HEK293 (cell line): ENCODE measurements at regions not wholly inside any gene's neighbourhood (a gene's known extent, or its start where the extent isn't known, plus 50 kb on each side); places are given as distances from the start of the nearest gene placed in this dataset.

ENCODE experiments used
- CTCF ChIA-PET: fragments of 350-600 bp; formaldehyde crosslinking; extraction: SDS; loops from one replicate; lab custom pipeline; 2021; ENCODE audit warnings: antibody characterized with exemption; lab: Yijun Ruan, JAX
- POLR2A ChIA-PET: fragments of 300-600 bp; formaldehyde crosslinking; extraction: SDS; loops from one replicate; lab custom pipeline; 2020; ENCODE audit warnings: antibody characterized with exemption, inconsistent platforms; lab: Yijun Ruan, JAX
- H3K27ac ChIP-seq: fragments of 200-500 bp; sonication (Bioruptor generic); 2 replicates; pipeline ENCODE4 v1.5.1; 2014; ENCODE audit warnings: low read depth, low read length, control low read depth, inconsistent platforms; ENCODE audit errors: extremely low read depth
- H3K36me3 ChIP-seq, 2 experiments: fragments of 200-500 bp in 1 of 2; sonication (Bioruptor generic) in 1 of 2; 1 replicate in 1 of 2; 2 replicates in 1 of 2; pipeline ENCODE4 v1.5.1; 2014 to 2017; ENCODE audit warnings: inconsistent platforms in 2 of 2, low read length in 2 of 2; ENCODE audit not compliant: control insufficient read depth in 2 of 2, insufficient read depth in 1 of 2
- H3K4me1 ChIP-seq: fragments of 200-500 bp; sonication (Bioruptor generic); 2 replicates; pipeline ENCODE4 v1.5.1; 2014; ENCODE audit warnings: mild to moderate bottlenecking, low read length, inconsistent platforms; ENCODE audit not compliant: control insufficient read depth, insufficient read depth
- H3K4me3 ChIP-seq: 2 replicates; pipeline ENCODE4 v1.5.1; 2011; ENCODE audit warnings: low read depth, mild to moderate bottlenecking, control low read depth, low read length, moderate library complexity
- H3K9me3 ChIP-seq: fragments of 200-500 bp; sonication (Bioruptor generic); 2 replicates; pipeline ENCODE4 v1.5.1; 2014; ENCODE audit warnings: low read depth, low read length, inconsistent platforms; ENCODE audit not compliant: control insufficient read depth, insufficient read depth
- GLIS2 ChIP-seq: fragments of 450-650 bp; formaldehyde crosslinking; IDR thresholded peaks from 2 replicates; pipeline ENCODE4 v1.5.1; 2016; ENCODE audit warnings: missing biosample characterization, missing genetic modification characterization
- INSM2 ChIP-seq: fragments of 450-650 bp; formaldehyde crosslinking; IDR thresholded peaks from 2 replicates; pipeline ENCODE4 v1.5.1; 2016; ENCODE audit warnings: missing biosample characterization, missing genetic modification characterization
- MZF1 ChIP-seq: fragments of 450-650 bp; formaldehyde crosslinking; IDR thresholded peaks from 2 replicates; pipeline ENCODE4 v1.5.1; 2017; ENCODE audit warnings: missing biosample characterization, missing genetic modification characterization, borderline replicate concordance
- PRDM2 ChIP-seq: fragments of 450-650 bp; formaldehyde crosslinking; IDR thresholded peaks from 2 replicates; pipeline ENCODE4 v1.5.1; 2016; ENCODE audit warnings: missing biosample characterization, missing genetic modification characterization, borderline replicate concordance
- ZFHX2 ChIP-seq: fragments of 450-650 bp; formaldehyde crosslinking; conservative IDR thresholded peaks from 2 replicates; pipeline ENCODE4 v1.5.1; 2016; ENCODE audit warnings: missing biosample characterization, missing genetic modification characterization
- ZNF169 ChIP-seq: fragments of 450-650 bp; formaldehyde crosslinking; IDR thresholded peaks from 2 replicates; pipeline ENCODE4 v1.5.1; 2016; ENCODE audit warnings: missing biosample characterization, missing genetic modification characterization
- ZNF174 ChIP-seq: fragments of 450-650 bp; formaldehyde crosslinking; IDR thresholded peaks from 2 replicates; pipeline ENCODE4 v1.5.0; 2017; ENCODE audit warnings: missing biosample characterization, mild to moderate bottlenecking, missing genetic modification characterization
- ZNF202 ChIP-seq: fragments of 450-650 bp; formaldehyde crosslinking; IDR thresholded peaks from 2 replicates; pipeline ENCODE4 v1.5.1; 2016; ENCODE audit warnings: missing biosample characterization, missing genetic modification characterization, borderline replicate concordance
- ZNF302 ChIP-seq: fragments of 450-650 bp; formaldehyde crosslinking; IDR thresholded peaks from 2 replicates; pipeline ENCODE4 v1.5.1; 2016; ENCODE audit warnings: missing biosample characterization, missing genetic modification characterization, low read depth
- ZNF561 ChIP-seq: fragments of 450-650 bp; IDR thresholded peaks from 2 replicates; pipeline ENCODE4 v1.5.1; 2018; ENCODE audit warnings: missing biosample characterization, missing genetic modification characterization, borderline replicate concordance
- ZNF785 ChIP-seq: fragments of 450-650 bp; formaldehyde crosslinking; IDR thresholded peaks from 2 replicates; pipeline ENCODE4 v1.5.1; 2016; ENCODE audit warnings: missing biosample characterization, missing genetic modification characterization
- ZNF791 ChIP-seq: fragments of 450-650 bp; formaldehyde crosslinking; IDR thresholded peaks from 2 replicates; pipeline ENCODE4 v1.5.1; 2016; ENCODE audit warnings: missing biosample characterization, missing genetic modification characterization
- TF ChIP-seq, protein P1 (sequence below): fragments of 450-650 bp; formaldehyde crosslinking; IDR thresholded peaks from 2 replicates; pipeline ENCODE4 v1.5.1; 2016; ENCODE audit warnings: missing biosample characterization, missing genetic modification characterization
- TF ChIP-seq, protein P2 (sequence below): fragments of 450-650 bp; formaldehyde crosslinking; IDR thresholded peaks from 2 replicates; pipeline ENCODE4 v1.5.1; 2016; ENCODE audit warnings: missing biosample characterization, missing genetic modification characterization

DNA sequence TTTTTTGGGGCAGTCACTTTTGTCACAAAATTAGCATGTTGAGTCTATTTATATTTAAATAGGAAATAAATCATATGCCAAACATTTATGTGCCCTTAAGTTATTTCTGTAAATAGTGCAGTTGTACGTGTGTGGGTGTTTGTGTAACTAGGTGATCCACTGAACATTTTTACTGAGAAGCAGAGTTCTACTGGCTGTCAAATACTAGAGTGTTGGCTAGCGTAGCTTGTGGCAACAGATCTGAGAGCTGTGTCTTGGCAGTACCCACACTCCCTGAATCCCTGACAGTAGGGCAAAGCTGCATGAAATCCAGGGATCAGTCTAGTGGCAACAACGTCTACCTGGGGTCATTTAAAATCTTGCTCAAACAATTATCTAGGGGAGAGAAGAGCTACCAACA, 273.1 kb upstream of the SLC8A1 start:
- TF ChIP-seq ZNF174 (no peak), GLIS2 (tag by site-specific recombination) (no peak), ZNF791 (tag by site-specific recombination) (no peak), INSM2 (tag by site-specific recombination) (no peak), ZNF302 (no peak), PRDM2 (tag by site-specific recombination) (no peak), ZNF202 (tag by site-specific recombination) (no peak)
- Histone ChIP-seq H3K4me1 (no peaks in the 10 kb centered on the region), H3K9me3 (no peaks in the 10 kb centered on the region), H3K36me3 (no peaks in the 10 kb centered on the region), H3K4me3 (no peak overlapping the region), H3K27ac (no peak overlapping the region)
- ChIA-PET POLR2A (no interaction called here), CTCF (interaction anchor here (0.7 kb wide), 1 partner anchor 93 kb away, joined by 3 read pairs; no protein-coding TSS in a partner anchor)

- no peak overlapping the region for H3K27ac ChIP-seq
- no peaks in the 10 kb centered on the region for H3K9me3 ChIP-seq
- no peaks in the 10 kb centered on the region for H3K4me1 ChIP-seq
- ChIA-PET CTCF (no interaction called here), POLR2A (no interaction called here)
- no peak for TF ChIP-seq ZNF561 (tag by site-specific recombination)
- TF ChIP-seq, protein P1, sequence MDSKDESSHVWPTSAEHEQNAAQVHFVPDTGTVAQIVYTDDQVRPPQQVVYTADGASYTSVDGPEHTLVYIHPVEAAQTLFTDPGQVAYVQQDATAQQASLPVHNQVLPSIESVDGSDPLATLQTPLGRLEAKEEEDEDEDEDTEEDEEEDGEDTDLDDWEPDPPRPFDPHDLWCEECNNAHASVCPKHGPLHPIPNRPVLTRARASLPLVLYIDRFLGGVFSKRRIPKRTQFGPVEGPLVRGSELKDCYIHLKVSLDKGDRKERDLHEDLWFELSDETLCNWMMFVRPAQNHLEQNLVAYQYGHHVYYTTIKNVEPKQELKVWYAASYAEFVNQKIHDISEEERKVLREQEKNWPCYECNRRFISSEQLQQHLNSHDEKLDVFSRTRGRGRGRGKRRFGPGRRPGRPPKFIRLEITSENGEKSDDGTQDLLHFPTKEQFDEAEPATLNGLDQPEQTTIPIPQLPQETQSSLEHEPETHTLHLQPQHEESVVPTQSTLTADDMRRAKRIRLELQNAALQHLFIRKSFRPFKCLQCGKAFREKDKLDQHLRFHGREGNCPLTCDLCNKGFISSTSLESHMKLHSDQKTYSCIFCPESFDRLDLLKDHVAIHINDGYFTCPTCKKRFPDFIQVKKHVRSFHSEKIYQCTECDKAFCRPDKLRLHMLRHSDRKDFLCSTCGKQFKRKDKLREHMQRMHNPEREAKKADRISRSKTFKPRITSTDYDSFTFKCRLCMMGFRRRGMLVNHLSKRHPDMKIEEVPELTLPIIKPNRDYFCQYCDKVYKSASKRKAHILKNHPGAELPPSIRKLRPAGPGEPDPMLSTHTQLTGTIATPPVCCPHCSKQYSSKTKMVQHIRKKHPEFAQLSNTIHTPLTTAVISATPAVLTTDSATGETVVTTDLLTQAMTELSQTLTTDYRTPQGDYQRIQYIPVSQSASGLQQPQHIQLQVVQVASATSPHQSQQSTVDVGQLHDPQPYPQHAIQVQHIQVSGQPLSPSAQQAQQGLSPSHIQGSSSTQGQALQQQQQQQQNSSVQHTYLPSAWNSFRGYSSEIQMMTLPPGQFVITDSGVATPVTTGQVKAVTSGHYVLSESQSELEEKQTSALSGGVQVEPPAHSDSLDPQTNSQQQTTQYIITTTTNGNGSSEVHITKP: no peak
- no peak for TF ChIP-seq MZF1
- no peak for TF ChIP-seq ZNF169 (tag by site-specific recombination)
- TF ChIP-seq, protein P2, sequence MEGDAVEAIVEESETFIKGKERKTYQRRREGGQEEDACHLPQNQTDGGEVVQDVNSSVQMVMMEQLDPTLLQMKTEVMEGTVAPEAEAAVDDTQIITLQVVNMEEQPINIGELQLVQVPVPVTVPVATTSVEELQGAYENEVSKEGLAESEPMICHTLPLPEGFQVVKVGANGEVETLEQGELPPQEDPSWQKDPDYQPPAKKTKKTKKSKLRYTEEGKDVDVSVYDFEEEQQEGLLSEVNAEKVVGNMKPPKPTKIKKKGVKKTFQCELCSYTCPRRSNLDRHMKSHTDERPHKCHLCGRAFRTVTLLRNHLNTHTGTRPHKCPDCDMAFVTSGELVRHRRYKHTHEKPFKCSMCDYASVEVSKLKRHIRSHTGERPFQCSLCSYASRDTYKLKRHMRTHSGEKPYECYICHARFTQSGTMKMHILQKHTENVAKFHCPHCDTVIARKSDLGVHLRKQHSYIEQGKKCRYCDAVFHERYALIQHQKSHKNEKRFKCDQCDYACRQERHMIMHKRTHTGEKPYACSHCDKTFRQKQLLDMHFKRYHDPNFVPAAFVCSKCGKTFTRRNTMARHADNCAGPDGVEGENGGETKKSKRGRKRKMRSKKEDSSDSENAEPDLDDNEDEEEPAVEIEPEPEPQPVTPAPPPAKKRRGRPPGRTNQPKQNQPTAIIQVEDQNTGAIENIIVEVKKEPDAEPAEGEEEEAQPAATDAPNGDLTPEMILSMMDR (tag by site-specific recombination): no peak
- TF ChIP-seq ZFHX2 (tag by site-specific recombination): no peak
- TF ChIP-seq ZNF785 (tag by site-specific recombination): no peak
- H3K4me3 ChIP-seq: no peak overlapping the region
- no peaks in the 10 kb centered on the region for H3K36me3 ChIP-seq
Measured at GRCh38 chr2:40725950-40726349, 274.1 kb upstream of the SLC8A1 start.
